ENCODE measurements at regions not wholly inside any gene's neighbourhood (a gene's known extent, or its start where the extent isn't known, plus 50 kb on each side); places are given as distances from the start of the nearest gene placed in this dataset.

DNA sequence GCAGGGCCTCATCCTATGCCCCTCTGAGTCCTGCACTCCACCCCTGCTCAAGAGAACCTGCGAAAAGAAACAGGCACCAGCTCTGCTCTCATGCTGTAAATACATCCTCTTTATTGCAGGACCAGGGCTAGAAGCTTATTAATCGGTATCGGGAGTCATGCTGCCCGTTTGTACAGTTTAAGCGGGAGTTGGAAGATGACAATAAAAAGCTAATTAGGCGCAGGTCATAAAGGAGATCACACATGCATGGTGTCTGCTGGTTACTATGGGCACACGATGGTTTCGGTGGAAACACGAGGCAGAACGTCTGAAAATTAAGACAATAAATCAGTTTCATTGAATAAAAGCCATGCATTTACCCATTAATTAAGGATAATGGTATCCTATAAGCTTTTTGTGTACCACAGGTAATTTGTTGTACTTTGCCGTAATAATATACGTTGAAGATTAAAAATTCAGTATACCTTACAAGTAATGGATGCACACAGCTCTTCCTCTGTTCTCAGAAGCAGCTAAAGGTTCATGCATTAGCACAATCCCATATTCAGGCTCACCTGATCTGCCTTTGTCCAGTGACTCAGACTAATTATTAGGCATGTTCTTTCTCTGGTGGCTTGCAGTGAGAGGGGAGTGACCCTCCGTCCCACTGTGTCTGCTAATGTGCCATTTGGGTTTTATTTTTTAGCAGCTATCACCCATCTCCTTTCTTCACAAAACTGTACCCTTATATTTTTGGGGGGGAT, 406.0 kb downstream of the TSHZ3 start:
- Histone ChIP-seq H3K4me3 (replicated peaks in 1 of 4; ENCODE audit: control extremely low read depth in 1 of 4, insufficient read depth in 1 of 4, low read depth in 3 of 4, low read length in 4 of 4) (no peak overlapping the region), H3K9ac (ENCODE audit: insufficient read depth, low read length) (no peak overlapping the region), H3K27ac (ENCODE audit: insufficient read depth, low read length) (no peak overlapping the region), H3K79me2 (ENCODE audit: control insufficient read depth, insufficient read depth, low read length) (no peaks in the 10 kb centered on the region), H4K20me1 (ENCODE audit: control insufficient read depth, extremely low read depth, insufficient read depth, low read length) (no peaks in the 10 kb centered on the region), H3K36me3 (ENCODE audit: control insufficient read depth, insufficient read depth, low read length) (no peaks in the 10 kb centered on the region), H3K27me3 (ENCODE audit: control insufficient read depth, insufficient read depth, low read length) (no peaks in the 10 kb centered on the region), H3K9me3 (ENCODE audit: control insufficient read depth, insufficient read depth, low read depth, low read length) (no peaks in the 10 kb centered on the region), H3K4me1 (ENCODE audit: control insufficient read depth, extremely low read depth, insufficient read depth, low read length) (no peaks in the 10 kb centered on the region), H3K4me2 (ENCODE audit: extremely low read depth, insufficient read depth, low read length) (no peak overlapping the region), H2AFZ (ENCODE audit: low read length) (no peak overlapping the region)
- TF ChIP-seq EZH2 (IDR thresholded peaks at IDR 0.05; ENCODE audit: low read length, missing control alignments) (no peak), CTCF (conservative IDR thresholded peaks at IDR 0.05 in 1 of 2, IDR thresholded peaks at IDR 0.05 in 1 of 2; ENCODE audit: low read depth in 1 of 2, low read length in 2 of 2) (no peak)
- DNase-seq (ENCODE audit: low read depth in 2 of 2): no peak

- no peaks in the 10 kb centered on the region for H3K9me3 ChIP-seq (ENCODE audit: control insufficient read depth, insufficient read depth, low read depth, low read length)
- no peaks in the 10 kb centered on the region for H3K79me2 ChIP-seq (ENCODE audit: control insufficient read depth, insufficient read depth, low read length)
- H3K4me1 ChIP-seq (ENCODE audit: control insufficient read depth, extremely low read depth, insufficient read depth, low read length): no peaks in the 10 kb centered on the region
- no peak overlapping the region for H3K27ac ChIP-seq (ENCODE audit: insufficient read depth, low read length)
- no peak for DNase-seq (ENCODE audit: low read depth in 2 of 2)
- no peaks in the 10 kb centered on the region for H4K20me1 ChIP-seq (ENCODE audit: control insufficient read depth, extremely low read depth, insufficient read depth, low read length)
- TF ChIP-seq CTCF (conservative IDR thresholded peaks at IDR 0.05 in 1 of 2, IDR thresholded peaks at IDR 0.05 in 1 of 2; ENCODE audit: low read depth in 1 of 2, low read length in 2 of 2) (no peak), EZH2 (IDR thresholded peaks at IDR 0.05; ENCODE audit: low read length, missing control alignments) (no peak)
- H3K36me3 ChIP-seq (ENCODE audit: control insufficient read depth, insufficient read depth, low read length): no peaks in the 10 kb centered on the region
- H3K4me3 ChIP-seq (replicated peaks in 1 of 4; ENCODE audit: control extremely low read depth in 1 of 4, insufficient read depth in 1 of 4, low read depth in 3 of 4, low read length in 4 of 4): no peak overlapping the region
- no peaks in the 10 kb centered on the region for H3K27me3 ChIP-seq (ENCODE audit: control insufficient read depth, insufficient read depth, low read length)
- no peak overlapping the region for H3K4me2 ChIP-seq (ENCODE audit: extremely low read depth, insufficient read depth, low read length)
- H3K9ac ChIP-seq (ENCODE audit: insufficient read depth, low read length): no peak overlapping the region
- H2AFZ ChIP-seq (ENCODE audit: low read length): no peak overlapping the region
Measured at GRCh38 chr19:30942636-30943035, 406.6 kb downstream of the TSHZ3 start.

- no peaks in the 10 kb centered on the region for H4K20me1 ChIP-seq (ENCODE audit: control insufficient read depth, extremely low read depth, insufficient read depth, low read length)
- no peak overlapping the region for H3K9ac ChIP-seq (ENCODE audit: insufficient read depth, low read length)
- no peaks in the 10 kb centered on the region for H3K4me1 ChIP-seq (ENCODE audit: control insufficient read depth, extremely low read depth, insufficient read depth, low read length)
- no peak overlapping the region for H3K27ac ChIP-seq (ENCODE audit: insufficient read depth, low read length)
- no peak for DNase-seq (ENCODE audit: low read depth in 2 of 2)
- no peaks in the 10 kb centered on the region for H3K79me2 ChIP-seq (ENCODE audit: control insufficient read depth, insufficient read depth, low read length)
- H3K4me3 ChIP-seq (replicated peaks in 1 of 4; ENCODE audit: control extremely low read depth in 1 of 4, insufficient read depth in 1 of 4, low read depth in 3 of 4, low read length in 4 of 4): no peak overlapping the region
- H3K27me3 ChIP-seq (ENCODE audit: control insufficient read depth, insufficient read depth, low read length): no peaks in the 10 kb centered on the region
- TF ChIP-seq CTCF (conservative IDR thresholded peaks at IDR 0.05 in 1 of 2, IDR thresholded peaks at IDR 0.05 in 1 of 2; ENCODE audit: low read depth in 1 of 2, low read length in 2 of 2): no peak
- no peak for TF ChIP-seq EZH2 (IDR thresholded peaks at IDR 0.05; ENCODE audit: low read length, missing control alignments)
- no peak overlapping the region for H2AFZ ChIP-seq (ENCODE audit: low read length)
- no peaks in the 10 kb centered on the region for H3K9me3 ChIP-seq (ENCODE audit: control insufficient read depth, insufficient read depth, low read depth, low read length)
- no peak overlapping the region for H3K4me2 ChIP-seq (ENCODE audit: extremely low read depth, insufficient read depth, low read length)
- no peaks in the 10 kb centered on the region for H3K36me3 ChIP-seq (ENCODE audit: control insufficient read depth, insufficient read depth, low read length)
Measured at GRCh38 chr19:30941591-30941990, 407.6 kb downstream of the TSHZ3 start.

All from fibroblast of lung (primary cell).